Left ventricle myocardium inferior (tissue), 1 donor: ENCODE measurements at regions not wholly inside any gene's neighbourhood (a gene's known extent, or its start where the extent isn't known, plus 50 kb on each side); places are given as distances from the start of the nearest gene placed in this dataset.

Experiments used
- DNase-seq: peaks from one replicate; pipeline ENCODE4 v3.0.0-alpha.2; 2020
- H3K27ac ChIP-seq: fragments of 200-600 bp; replicated peaks from 2 replicates; pipeline ENCODE4 v1.8.0; 2021
- H3K27me3 ChIP-seq: fragments of 200-600 bp; 2 replicates; pipeline ENCODE4 v1.8.0; 2021; ENCODE audit warnings: low read depth
- H3K36me3 ChIP-seq: fragments of 200-600 bp; 2 replicates; pipeline ENCODE4 v1.8.0; 2021
- H3K4me1 ChIP-seq: fragments of 200-600 bp; 2 replicates; pipeline ENCODE4 v1.8.0; 2021
- H3K4me3 ChIP-seq: fragments of 200-600 bp; 2 replicates; pipeline ENCODE4 v1.8.0; 2021; ENCODE audit warnings: mild to moderate bottlenecking, moderate library complexity
- H3K9me3 ChIP-seq: fragments of 200-600 bp; replicated peaks from 2 replicates; pipeline ENCODE4 v1.8.0; 2021
- intact Hi-C: fragments of 100-400 bp; cut with micrococcal nuclease; formaldehyde crosslinking; loops from one replicate; pipeline ENCODE4 v1.11.0; 2022
- TF ChIP-seq, protein P1 (sequence below): fragments of 200-600 bp; IDR thresholded peaks from 2 replicates; pipeline ENCODE4 v1.8.0; 2021; ENCODE audit warnings: antibody characterized with exemption, mild to moderate bottlenecking, borderline replicate concordance
- donor health status: DM: no; HTN: yes; CAD: no; lungs with severe emphysema.

DNA sequence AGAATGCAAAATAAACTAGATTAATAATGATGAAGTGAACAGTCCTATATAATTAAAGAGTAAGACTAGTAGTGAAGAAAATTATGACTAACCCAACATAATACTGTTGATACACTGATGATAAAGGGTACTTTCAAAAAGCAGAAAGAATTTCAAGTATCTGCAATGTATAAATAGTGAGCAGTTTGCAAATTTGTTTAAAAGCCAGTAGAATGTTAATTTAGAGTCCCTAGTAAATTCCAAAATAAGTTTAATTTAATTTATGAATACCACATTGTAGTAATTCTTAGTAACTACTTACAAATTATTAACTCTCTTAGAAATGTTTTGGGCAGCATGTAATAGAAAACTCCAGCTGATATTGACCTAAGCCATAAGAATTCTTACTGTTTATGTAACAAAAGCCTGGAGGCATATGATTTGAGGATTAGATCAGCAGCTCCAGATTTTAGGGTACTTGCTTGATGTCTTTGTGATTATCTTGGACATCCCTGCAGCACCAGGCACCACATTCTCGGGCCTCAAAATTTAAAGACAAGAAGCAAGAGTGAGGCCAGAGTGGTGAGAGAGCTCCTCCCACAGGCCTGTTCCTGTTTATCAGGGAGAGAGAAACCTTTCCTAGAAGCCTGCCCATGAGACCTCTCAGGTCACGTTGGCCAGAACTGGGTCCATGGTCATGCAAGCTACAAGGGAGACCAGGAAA lies 67.6 kb upstream of the TDRD3 start:
- intact Hi-C loops = no loop called here
- Histone ChIP-seq H3K36me3 (no peaks in the 10 kb centered on the region), H3K27me3 (no peaks in the 10 kb centered on the region), H3K4me1 (peaks cover 15% of the 10 kb centered on the region), H3K27ac (no peak overlapping the region), H3K4me3 (no peak overlapping the region), H3K9me3 (no peaks in the 10 kb centered on the region)
- no peak for DNase-seq
- TF ChIP-seq, protein P1, sequence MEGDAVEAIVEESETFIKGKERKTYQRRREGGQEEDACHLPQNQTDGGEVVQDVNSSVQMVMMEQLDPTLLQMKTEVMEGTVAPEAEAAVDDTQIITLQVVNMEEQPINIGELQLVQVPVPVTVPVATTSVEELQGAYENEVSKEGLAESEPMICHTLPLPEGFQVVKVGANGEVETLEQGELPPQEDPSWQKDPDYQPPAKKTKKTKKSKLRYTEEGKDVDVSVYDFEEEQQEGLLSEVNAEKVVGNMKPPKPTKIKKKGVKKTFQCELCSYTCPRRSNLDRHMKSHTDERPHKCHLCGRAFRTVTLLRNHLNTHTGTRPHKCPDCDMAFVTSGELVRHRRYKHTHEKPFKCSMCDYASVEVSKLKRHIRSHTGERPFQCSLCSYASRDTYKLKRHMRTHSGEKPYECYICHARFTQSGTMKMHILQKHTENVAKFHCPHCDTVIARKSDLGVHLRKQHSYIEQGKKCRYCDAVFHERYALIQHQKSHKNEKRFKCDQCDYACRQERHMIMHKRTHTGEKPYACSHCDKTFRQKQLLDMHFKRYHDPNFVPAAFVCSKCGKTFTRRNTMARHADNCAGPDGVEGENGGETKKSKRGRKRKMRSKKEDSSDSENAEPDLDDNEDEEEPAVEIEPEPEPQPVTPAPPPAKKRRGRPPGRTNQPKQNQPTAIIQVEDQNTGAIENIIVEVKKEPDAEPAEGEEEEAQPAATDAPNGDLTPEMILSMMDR = peak; percentile 27

DNA sequence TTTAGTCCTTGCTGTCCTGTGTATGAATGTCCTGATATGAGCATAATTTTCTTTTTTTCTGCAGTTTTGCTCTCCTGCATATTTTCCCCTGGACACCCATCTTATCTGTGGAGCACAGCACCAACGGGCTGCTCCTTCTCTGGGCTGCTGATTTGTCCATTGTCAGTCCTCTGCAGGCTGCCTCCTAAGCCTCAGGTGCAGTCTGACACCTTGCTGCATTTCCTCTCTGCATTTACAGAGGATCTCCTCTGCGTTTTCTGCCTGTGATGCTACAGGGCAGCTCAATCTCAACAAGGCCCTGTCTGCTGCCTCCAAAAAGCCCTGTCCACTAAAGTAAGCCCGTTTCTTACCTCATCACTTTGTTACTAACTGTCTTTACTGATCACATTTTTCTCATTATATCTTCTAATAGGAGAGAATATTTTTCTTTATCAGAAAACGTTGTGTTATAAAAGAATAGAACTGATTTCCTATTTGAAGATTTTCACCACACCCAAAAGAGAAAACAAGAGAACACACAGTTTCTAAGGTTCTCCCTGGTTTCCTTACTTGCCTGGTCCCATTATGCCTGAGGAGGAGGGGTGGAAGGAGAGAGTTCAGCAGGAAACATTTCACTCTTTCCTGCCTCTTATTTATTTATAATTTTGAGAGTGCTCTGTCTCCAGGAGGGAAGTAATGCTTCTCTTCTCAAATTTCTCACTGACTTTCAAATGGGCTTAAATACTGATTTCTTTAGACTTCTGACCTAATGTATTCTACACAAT lies 65.6 kb upstream of the TDRD3 start:
- H3K4me1 ChIP-seq = peaks cover 15% of the 10 kb centered on the region
- H3K9me3 ChIP-seq = no peaks in the 10 kb centered on the region
- TF ChIP-seq, protein P1 = no peak
- H3K4me3 ChIP-seq = no peak overlapping the region
- no peak for DNase-seq
- H3K27me3 ChIP-seq = no peaks in the 10 kb centered on the region
- intact Hi-C loops = no loop called here
- no peaks in the 10 kb centered on the region for H3K36me3 ChIP-seq
- no peak overlapping the region for H3K27ac ChIP-seq

DNA sequence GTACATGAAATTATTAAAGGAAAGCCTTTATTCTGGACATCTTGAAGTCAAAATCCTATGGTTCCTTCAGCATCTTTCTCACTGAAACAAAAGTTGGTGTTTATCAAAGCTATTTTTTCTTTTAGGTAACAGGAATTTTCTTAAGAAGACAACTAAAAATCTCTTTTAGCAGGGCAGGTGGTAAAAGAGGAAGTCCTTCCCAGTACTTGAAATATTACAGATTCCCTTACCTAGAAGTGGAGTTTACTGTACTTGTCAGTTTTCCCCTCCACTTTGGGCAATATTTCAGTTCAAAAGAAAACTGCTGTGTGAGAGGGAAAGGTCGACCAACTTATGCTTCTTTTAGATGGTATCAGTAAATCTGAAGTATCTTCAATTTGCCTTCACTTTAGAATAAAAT lies 64.3 kb upstream of the TDRD3 start:
- H3K36me3 ChIP-seq = no peaks in the 10 kb centered on the region
- no peaks in the 10 kb centered on the region for H3K27me3 ChIP-seq
- peaks cover 9% of the 10 kb centered on the region for H3K4me1 ChIP-seq
- no peaks in the 10 kb centered on the region for H3K9me3 ChIP-seq
- DNase-seq = no peak
- no peak overlapping the region for H3K27ac ChIP-seq
- TF ChIP-seq, protein P1 = no peak
- H3K4me3 ChIP-seq = no peak overlapping the region
- intact Hi-C loops = no loop called here

DNA sequence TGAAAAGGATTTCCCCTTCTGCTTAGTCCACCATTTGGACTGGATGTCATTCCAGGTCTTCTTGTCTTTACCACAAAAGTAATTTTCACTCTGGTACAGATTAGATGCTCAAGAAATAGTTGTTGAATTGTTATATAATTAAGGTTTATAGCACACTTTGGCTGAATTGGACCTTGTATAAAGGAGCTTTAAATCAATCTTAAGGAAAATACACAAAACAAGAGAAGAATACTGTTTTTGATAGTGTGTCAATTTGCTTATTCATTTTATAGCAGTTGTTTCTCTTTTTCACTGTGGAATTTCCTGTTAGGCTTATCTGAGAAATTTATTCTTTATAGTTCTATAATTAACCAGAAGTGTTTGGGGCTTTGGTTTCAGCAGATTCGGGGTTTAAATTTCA lies 62.7 kb upstream of the TDRD3 start:
- DNase-seq = no peak
- H3K4me1 ChIP-seq = no peaks in the 10 kb centered on the region
- no peak overlapping the region for H3K27ac ChIP-seq
- TF ChIP-seq, protein P1 = no peak
- H3K9me3 ChIP-seq = no peaks in the 10 kb centered on the region
- H3K36me3 ChIP-seq = no peaks in the 10 kb centered on the region
- intact Hi-C loops = no loop called here
- H3K27me3 ChIP-seq = no peaks in the 10 kb centered on the region
- H3K4me3 ChIP-seq = no peak overlapping the region

DNA sequence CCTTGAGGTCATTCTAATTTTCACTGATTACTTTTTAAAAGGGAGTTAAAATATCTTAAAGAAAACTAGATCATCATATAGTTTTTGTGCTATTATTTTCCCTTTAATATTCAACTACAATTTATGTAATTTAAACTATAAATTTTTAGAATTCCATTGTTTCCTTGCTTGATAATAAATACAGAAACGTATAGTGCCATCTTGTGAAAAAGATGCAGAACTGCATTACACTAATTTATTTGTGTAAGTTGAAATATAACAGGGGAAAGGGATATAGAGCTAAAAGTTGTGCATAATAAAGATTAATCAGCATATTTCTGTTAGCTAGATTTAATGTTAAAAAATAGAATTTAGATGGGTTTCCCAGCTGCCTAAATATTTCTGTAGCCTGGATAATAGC lies 61.5 kb upstream of the TDRD3 start:
- Histone ChIP-seq H3K27me3 (no peaks in the 10 kb centered on the region), H3K27ac (no peak overlapping the region), H3K9me3 (no peaks in the 10 kb centered on the region), H3K4me1 (no peaks in the 10 kb centered on the region), H3K4me3 (no peak overlapping the region), H3K36me3 (no peaks in the 10 kb centered on the region)
- DNase-seq = no peak
- TF ChIP-seq, protein P1 = peak; percentile 72
- intact Hi-C loops = no loop called here
